Endodermal cell (in vitro differentiated cells): ENCODE measurements at regions not wholly inside any gene's neighbourhood (a gene's known extent, or its start where the extent isn't known, plus 50 kb on each side); places are given as distances from the start of the nearest gene placed in this dataset.
"Not testable (repeated sequence)": the region's sequence is repeated elsewhere in the genome, so short reads cannot be mapped to it uniquely, and the experiment has no call there.

Experiments
- DNase-seq: peaks from one replicate; pipeline ENCODE4 v3.0.0-alpha.2; 2017
- H3K27ac ChIP-seq: 2 replicates; pipeline ENCODE4 v1.5.1; 2013; ENCODE audit warnings: mild to moderate bottlenecking, low read depth, low read length, moderate library complexity
- H3K27me3 ChIP-seq: 2 replicates; pipeline ENCODE4 v1.6.1; 2013; ENCODE audit warnings: mild to moderate bottlenecking, low read length, moderate library complexity; ENCODE audit not compliant: insufficient read depth, control insufficient read depth, poor library complexity, severe bottlenecking
- H3K36me3 ChIP-seq: 2 replicates; pipeline ENCODE4 v1.7.0; 2013; ENCODE audit warnings: mild to moderate bottlenecking, low read length, moderate library complexity; ENCODE audit not compliant: control insufficient read depth, insufficient read depth
- H3K4me1 ChIP-seq: one replicate; pipeline ENCODE4 v1.7.0; 2013; ENCODE audit warnings: low read length; ENCODE audit not compliant: control insufficient read depth, insufficient read depth
- H3K4me3 ChIP-seq: 2 replicates; pipeline ENCODE4 v1.5.1; 2013; ENCODE audit warnings: mild to moderate bottlenecking, low read length, moderate library complexity
- H3K9ac ChIP-seq: 2 replicates; pipeline ENCODE4 v1.6.1; 2013; ENCODE audit warnings: mild to moderate bottlenecking, low read length, moderate library complexity; ENCODE audit not compliant: poor library complexity, severe bottlenecking; ENCODE audit errors: extremely low read depth
- H3K9me3 ChIP-seq: 2 replicates; pipeline ENCODE4 v1.6.1; 2013; ENCODE audit warnings: mild to moderate bottlenecking, low read length, moderate library complexity; ENCODE audit not compliant: control insufficient read depth
- H3K27ac Mint-ChIP-seq: 2 replicates; pipeline ENCODE4 v1.8.0; 2020; ENCODE audit warnings: mixed read lengths
- H3K27me3 Mint-ChIP-seq: 2 replicates; pipeline ENCODE4 v1.8.0; 2021; ENCODE audit warnings: mild to moderate bottlenecking, mixed read lengths; ENCODE audit not compliant: insufficient read depth
- H3K36me3 Mint-ChIP-seq: 2 replicates; pipeline ENCODE4 v1.8.0; 2020; ENCODE audit warnings: low read depth, mixed read lengths
- H3K4me1 Mint-ChIP-seq: 2 replicates; pipeline ENCODE4 v1.8.0; 2020; ENCODE audit warnings: mixed read lengths
- H3K4me3 Mint-ChIP-seq: 2 replicates; pipeline ENCODE4 v1.8.0; 2020; ENCODE audit warnings: mild to moderate bottlenecking, moderate library complexity, mixed read lengths
- H3K9me3 Mint-ChIP-seq: 2 replicates; pipeline ENCODE4 v1.8.0; 2020; ENCODE audit warnings: mild to moderate bottlenecking, mixed read lengths
- CTCF ChIP-seq: fragments of 200-600 bp; sonication (generic); conservative IDR thresholded peaks from 2 replicates; pipeline ENCODE4 v1.5.0; 2021; ENCODE audit warnings: antibody characterized with exemption, mild to moderate bottlenecking
- WGBS, 2 experiments: methylation state at CpG; one replicate each; pipeline versions ENCODE4 v1.1.5 to v1.1.7; 2013; ENCODE audit warnings: missing lambda C conversion rate in 2 of 2, mixed read lengths in 1 of 2; ENCODE audit not compliant: insufficient coverage in 1 of 2, insufficient read length in 1 of 2; 5-methylcytosine and 5-hydroxymethylcytosine counted together

- Mint-ChIP-seq H3K4me3 (no peak overlapping the region), H3K4me1 (no peaks in the 10 kb centered on the region), H3K27ac (no peak overlapping the region), H3K9me3 (no peaks in the 10 kb centered on the region), H3K27me3 (no peaks in the 10 kb centered on the region), H3K36me3 (no peaks in the 10 kb centered on the region)
- H3K4me3 ChIP-seq: no peak overlapping the region
- no peaks in the 10 kb centered on the region for H3K36me3 ChIP-seq
- H3K9me3 ChIP-seq: no peaks in the 10 kb centered on the region
- 83 to 95% methylated on average over 1 to 14 of the region's 18 CpGs for WGBS, 2 experiments
- H3K27me3 ChIP-seq: no peaks in the 10 kb centered on the region
- no peak for DNase-seq
- H3K27ac ChIP-seq: no peak overlapping the region
- no peak for TF ChIP-seq CTCF
- H3K9ac ChIP-seq: no peak overlapping the region
- H3K4me1 ChIP-seq: no peaks in the 10 kb centered on the region
These were observed 376.7 kb upstream of the KLHL4 start for GRCh38 chrX:87140800-87141483.

GRCh38 chrX:87160435-87161010 is 357.1 kb upstream of the KLHL4 start:
- no peaks in the 10 kb centered on the region for H3K4me1 ChIP-seq
- 87 to 100% methylated on average over 1 to 4 of the region's 4 CpGs for WGBS, 2 experiments
- H3K36me3 ChIP-seq: no peaks in the 10 kb centered on the region
- H3K27ac ChIP-seq: no peak overlapping the region
- H3K4me3 Mint-ChIP-seq: no peak overlapping the region
- H3K36me3 Mint-ChIP-seq: no peaks in the 10 kb centered on the region
- H3K27me3 Mint-ChIP-seq: peaks cover 3% of the 10 kb centered on the region
- H3K27me3 ChIP-seq: peaks cover 16% of the 10 kb centered on the region
- H3K27ac Mint-ChIP-seq: no peak overlapping the region
- DNase-seq: no peak
- H3K9ac ChIP-seq: no peak overlapping the region
- H3K4me1 Mint-ChIP-seq: peaks cover 5% of the 10 kb centered on the region
- no peak overlapping the region for H3K4me3 ChIP-seq
- H3K9me3 Mint-ChIP-seq: peaks cover 11% of the 10 kb centered on the region
- H3K9me3 ChIP-seq: no peaks in the 10 kb centered on the region
- peak; percentile 57 for TF ChIP-seq CTCF

- Histone ChIP-seq H3K36me3 (no peaks in the 10 kb centered on the region), H3K4me3 (no peak overlapping the region), H3K27ac (no peak overlapping the region), H3K4me1 (no peaks in the 10 kb centered on the region), H3K9ac (no peak overlapping the region), H3K27me3 (peaks cover 15% of the 10 kb centered on the region), H3K9me3 (no peaks in the 10 kb centered on the region)
- peaks cover 5% of the 10 kb centered on the region for H3K4me1 Mint-ChIP-seq
- H3K27ac Mint-ChIP-seq: no peak overlapping the region
- peaks cover 3% of the 10 kb centered on the region for H3K27me3 Mint-ChIP-seq
- peaks cover 5% of the 10 kb centered on the region for H3K9me3 Mint-ChIP-seq
- no peaks in the 10 kb centered on the region for H3K36me3 Mint-ChIP-seq
- DNase-seq: peak; percentile 44
- no peak for TF ChIP-seq CTCF
- H3K4me3 Mint-ChIP-seq: no peak overlapping the region
These were observed 349.8 kb upstream of the KLHL4 start for GRCh38 chrX:87167841-87168240.

GRCh38 chrX:87178009-87178408 is 339.6 kb upstream of the KLHL4 start:
- not testable (repeated sequence) for H3K9ac ChIP-seq, H3K9me3 Mint-ChIP-seq, H3K4me1 Mint-ChIP-seq

More at GRCh38 chrX:87178009-87178408, 339.6 kb upstream of the KLHL4 start:
- not testable (repeated sequence) for H3K27me3 Mint-ChIP-seq, H3K27me3 ChIP-seq, DNase-seq, H3K36me3 ChIP-seq, H3K27ac ChIP-seq, H3K4me3 ChIP-seq, H3K9me3 ChIP-seq, H3K4me3 Mint-ChIP-seq, H3K36me3 Mint-ChIP-seq, H3K27ac Mint-ChIP-seq, H3K4me1 ChIP-seq
